ENCODE measurements at regions not wholly inside any gene's neighbourhood (a gene's known extent, or its start where the extent isn't known, plus 50 kb on each side); places are given as distances from the start of the nearest gene placed in this dataset.

- intact Hi-C loops (cut with DNase I), result no loop called here
- DNase-seq (ENCODE audit: low spot score), result no peak
Observed at GRCh38 chr15:46647046-46647445, 1012.2 kb downstream of the SQOR start.

GRCh38 chr15:46652266-46652665 is 1017.4 kb downstream of the SQOR start:
- intact Hi-C loops (cut with DNase I), result no loop called here
- DNase-seq (ENCODE audit: low spot score), result no peak

- DNase-seq (ENCODE audit: low spot score), result no peak
- intact Hi-C loops (cut with DNase I), result no loop called here
Observed at GRCh38 chr15:46654993-46655392, 1020.2 kb downstream of the SQOR start.

GRCh38 chr15:46660096-46660842 is 1025.4 kb downstream of the SQOR start:
- intact Hi-C loops (cut with DNase I), result no loop called here

GRCh38 chr15:46670258-46670657 is 1035.4 kb downstream of the SQOR start:
- intact Hi-C loops (cut with DNase I), result no loop called here
- DNase-seq (ENCODE audit: low spot score), result no peak

More at GRCh38 chr15:46660096-46660842, 1025.4 kb downstream of the SQOR start:
- no peak for DNase-seq (ENCODE audit: low spot score)

GRCh38 chr15:46671336-46671735 is 1036.5 kb downstream of the SQOR start:
- no peak for DNase-seq (ENCODE audit: low spot score)
- intact Hi-C loops (cut with DNase I), result no loop called here

GRCh38 chr15:46672041-46672440 is 1037.2 kb downstream of the SQOR start:
- DNase-seq (ENCODE audit: low spot score), result no peak
- intact Hi-C loops (cut with DNase I), result no loop called here

- no peak for DNase-seq (ENCODE audit: low spot score)
- intact Hi-C loops (cut with DNase I), result no loop called here
Observed at GRCh38 chr15:46676233-46677206, 1040.8 kb upstream of the SEMA6D start.

- DNase-seq (ENCODE audit: low spot score), result no peak
- intact Hi-C loops (cut with DNase I), result no loop called here
Observed at GRCh38 chr15:46677491-46677890, 1039.8 kb upstream of the SEMA6D start.

GRCh38 chr15:46681901-46682300 is 1035.4 kb upstream of the SEMA6D start:
- intact Hi-C loops (cut with DNase I), result no loop called here
- no peak for DNase-seq (ENCODE audit: low spot score)

GRCh38 chr15:46682969-46683791 is 1034.1 kb upstream of the SEMA6D start:
- DNase-seq (ENCODE audit: low spot score), result no peak
- intact Hi-C loops (cut with DNase I), result no loop called here

GRCh38 chr15:46685096-46685495 is 1032.2 kb upstream of the SEMA6D start:
- no peak for DNase-seq (ENCODE audit: low spot score)
- intact Hi-C loops (cut with DNase I), result no loop called here

- intact Hi-C loops (cut with DNase I), result no loop called here
- DNase-seq (ENCODE audit: low spot score), result no peak
Observed at GRCh38 chr15:46685681-46686080, 1031.6 kb upstream of the SEMA6D start.

GRCh38 chr15:46696281-46696680 is 1021.0 kb upstream of the SEMA6D start:
- no peak for DNase-seq (ENCODE audit: low spot score)

GRCh38 chr15:46701346-46701745 is 1016.0 kb upstream of the SEMA6D start:
- intact Hi-C loops (cut with DNase I), result no loop called here
- DNase-seq (ENCODE audit: low spot score), result no peak

More at GRCh38 chr15:46696281-46696680, 1021.0 kb upstream of the SEMA6D start:
- intact Hi-C loops (cut with DNase I), result no loop called here

- DNase-seq (ENCODE audit: low spot score), result no peak
- intact Hi-C loops (cut with DNase I), result no loop called here
Observed at GRCh38 chr15:46701896-46702295, 1015.4 kb upstream of the SEMA6D start.

GRCh38 chr15:46703020-46703861 is 1014.1 kb upstream of the SEMA6D start:
- intact Hi-C loops (cut with DNase I), result no loop called here
- DNase-seq (ENCODE audit: low spot score), result no peak

- intact Hi-C loops (cut with DNase I), result no loop called here
- DNase-seq (ENCODE audit: low spot score), result no peak
Observed at GRCh38 chr15:46703871-46704637, 1013.3 kb upstream of the SEMA6D start.
